Fibroblast of the aortic adventitia (primary cell): ENCODE measurements at regions not wholly inside any gene's neighbourhood (a gene's known extent, or its start where the extent isn't known, plus 50 kb on each side); places are given as distances from the start of the nearest gene placed in this dataset.
A peak's percentile ranks its signal among the peaks of the same experiment; 100 is the strongest.
"Not testable (repeated sequence)": the region's sequence is repeated elsewhere in the genome, so short reads cannot be mapped to it uniquely, and the experiment has no call there.

ENCODE experiments used
- DNase-seq: peaks from one replicate; pipeline ENCODE4 v3.0.0-alpha.2; 2010; ENCODE audit warnings: low read depth
- H3K4me3 ChIP-seq: 2 replicates; pipeline ENCODE4 v1.5.1; 2011; ENCODE audit warnings: low read depth, mild to moderate bottlenecking, control low read depth, low read length, moderate library complexity
- TF ChIP-seq, protein P1 (sequence below): IDR thresholded peaks from 2 replicates; pipeline ENCODE4 v1.5.1; 2011; ENCODE audit warnings: mild to moderate bottlenecking, low read length, control low read depth, inconsistent platforms; ENCODE audit not compliant: insufficient read depth

DNA sequence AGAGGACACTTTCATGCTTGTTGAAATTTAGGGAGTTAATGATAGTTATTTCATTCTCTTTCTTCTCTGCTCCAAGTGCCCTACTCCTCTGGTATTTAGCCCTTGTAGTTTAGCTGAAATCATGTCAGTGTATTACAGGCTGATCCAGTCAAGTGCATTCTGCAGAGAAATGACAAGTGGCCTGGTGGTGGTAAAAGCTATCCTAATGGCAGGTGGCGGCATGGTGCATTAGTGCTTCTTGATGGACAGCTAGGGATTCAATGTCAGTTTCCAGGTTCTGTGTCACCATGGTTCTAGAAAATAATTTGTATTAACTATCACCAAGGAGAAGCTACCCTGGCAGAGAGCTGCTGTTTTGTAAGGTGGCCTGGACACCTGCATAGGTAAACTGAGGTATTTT is 90.0 kb upstream of the BNIP2 start:
- H3K4me3 ChIP-seq = no peak overlapping the region
- TF ChIP-seq, protein P1, sequence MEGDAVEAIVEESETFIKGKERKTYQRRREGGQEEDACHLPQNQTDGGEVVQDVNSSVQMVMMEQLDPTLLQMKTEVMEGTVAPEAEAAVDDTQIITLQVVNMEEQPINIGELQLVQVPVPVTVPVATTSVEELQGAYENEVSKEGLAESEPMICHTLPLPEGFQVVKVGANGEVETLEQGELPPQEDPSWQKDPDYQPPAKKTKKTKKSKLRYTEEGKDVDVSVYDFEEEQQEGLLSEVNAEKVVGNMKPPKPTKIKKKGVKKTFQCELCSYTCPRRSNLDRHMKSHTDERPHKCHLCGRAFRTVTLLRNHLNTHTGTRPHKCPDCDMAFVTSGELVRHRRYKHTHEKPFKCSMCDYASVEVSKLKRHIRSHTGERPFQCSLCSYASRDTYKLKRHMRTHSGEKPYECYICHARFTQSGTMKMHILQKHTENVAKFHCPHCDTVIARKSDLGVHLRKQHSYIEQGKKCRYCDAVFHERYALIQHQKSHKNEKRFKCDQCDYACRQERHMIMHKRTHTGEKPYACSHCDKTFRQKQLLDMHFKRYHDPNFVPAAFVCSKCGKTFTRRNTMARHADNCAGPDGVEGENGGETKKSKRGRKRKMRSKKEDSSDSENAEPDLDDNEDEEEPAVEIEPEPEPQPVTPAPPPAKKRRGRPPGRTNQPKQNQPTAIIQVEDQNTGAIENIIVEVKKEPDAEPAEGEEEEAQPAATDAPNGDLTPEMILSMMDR = no peak
- no peak for DNase-seq

DNA sequence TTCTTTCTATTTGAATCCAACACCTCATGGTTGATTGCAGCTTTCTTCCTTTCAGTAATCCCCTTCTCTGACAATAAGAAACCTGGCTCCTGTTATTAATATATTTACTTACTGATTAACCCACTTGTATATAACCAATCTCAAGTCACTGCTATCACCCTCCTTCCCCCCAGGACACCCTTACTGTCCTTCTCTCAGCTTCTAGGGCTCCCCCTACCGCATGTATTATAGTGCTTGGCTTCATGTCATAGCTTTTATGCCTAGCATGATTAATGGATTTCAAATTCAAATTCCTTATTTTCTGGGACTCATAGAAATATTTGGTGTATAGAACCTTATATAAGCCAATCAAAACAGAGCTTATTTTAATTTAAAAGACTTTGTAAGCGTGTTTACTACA is 75.7 kb upstream of the BNIP2 start:
- TF ChIP-seq, protein P1 = peak; percentile 7
- H3K4me3 ChIP-seq = no peak overlapping the region
- no peak for DNase-seq

DNA sequence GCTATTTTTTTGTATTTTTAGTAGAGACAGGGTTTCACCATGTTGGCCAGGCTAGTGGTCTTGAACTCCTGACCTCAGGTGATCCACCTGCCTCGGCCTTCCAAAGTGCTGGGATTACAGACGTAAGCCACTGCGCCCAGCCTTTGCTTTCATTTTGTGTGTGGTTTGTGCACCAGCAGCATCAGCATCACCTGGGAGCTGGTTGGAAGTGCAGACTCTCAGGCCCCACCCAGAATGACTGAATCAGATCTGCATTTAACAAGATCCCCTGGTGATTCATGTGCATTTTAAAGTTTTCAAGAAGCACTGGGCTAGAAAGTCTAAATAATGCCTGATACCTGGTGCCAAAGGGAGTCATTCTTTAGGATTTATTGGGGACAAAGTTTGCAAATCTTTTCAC is 73.4 kb upstream of the BNIP2 start:
- no peak overlapping the region for H3K4me3 ChIP-seq
- no peak for DNase-seq
- TF ChIP-seq, protein P1 = no peak

DNA sequence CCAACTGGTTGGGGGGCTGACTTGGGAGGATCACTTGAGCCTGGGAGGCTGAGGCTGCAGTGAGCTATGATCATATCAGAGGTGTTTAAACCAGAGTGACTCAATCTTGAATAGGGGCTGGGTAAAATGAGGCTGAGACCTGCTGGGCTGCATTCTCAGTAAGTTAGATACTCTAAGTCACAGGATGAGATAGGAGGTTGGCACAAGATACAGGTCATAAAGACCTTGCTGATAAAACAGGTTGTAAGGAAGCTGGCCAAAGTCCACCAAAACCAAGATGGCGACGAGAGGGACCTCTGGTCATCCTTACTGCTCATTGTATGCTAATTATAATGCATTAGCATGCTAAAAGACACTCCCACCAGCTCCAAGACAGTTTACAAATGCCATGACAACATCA is 71.1 kb upstream of the BNIP2 start:
- not testable (repeated sequence) for H3K4me3 ChIP-seq, DNase-seq

DNA sequence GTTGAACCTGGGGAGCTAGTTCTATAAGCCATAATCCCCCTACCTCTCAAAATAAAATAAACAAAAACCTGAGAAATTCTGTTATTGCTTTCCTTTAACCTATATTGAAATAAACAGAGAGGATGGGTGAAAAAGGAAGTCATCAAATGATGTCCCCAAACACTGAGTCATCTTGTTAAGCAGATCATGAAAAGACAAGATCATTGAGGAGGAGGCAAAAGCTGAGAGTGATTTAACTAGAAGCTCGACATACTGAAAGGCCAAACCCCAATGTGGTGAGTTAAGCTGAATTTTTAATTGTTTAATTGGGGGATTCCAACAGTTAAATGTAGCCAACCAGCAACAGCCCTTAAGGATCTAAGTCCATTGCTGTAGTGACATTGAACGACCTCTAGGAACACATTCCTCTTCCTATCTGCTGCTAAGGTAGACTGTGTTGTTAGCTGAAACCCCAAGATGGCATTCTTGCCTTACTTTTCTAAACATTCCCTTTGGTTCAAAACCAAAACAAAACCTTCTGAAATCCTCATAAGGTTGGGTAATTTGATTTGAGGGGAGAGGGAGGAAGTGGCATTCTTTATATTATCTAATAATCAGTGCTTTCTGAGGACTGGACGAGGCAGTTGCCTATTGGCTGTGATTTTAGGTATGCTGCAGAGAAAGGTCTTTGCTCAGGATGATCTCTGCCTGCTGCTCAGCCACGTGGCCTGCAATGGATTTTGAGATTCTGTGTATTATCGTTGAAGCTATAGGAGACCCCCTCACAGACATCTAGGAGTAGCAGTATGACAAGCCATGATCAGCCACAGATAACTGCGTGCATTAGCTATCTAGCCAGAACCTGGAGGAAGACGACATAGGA is 62.7 kb upstream of the BNIP2 start:
- peak; percentile 14 for DNase-seq
- no peak overlapping the region for H3K4me3 ChIP-seq
- TF ChIP-seq, protein P1 = peak; percentile 30

DNA sequence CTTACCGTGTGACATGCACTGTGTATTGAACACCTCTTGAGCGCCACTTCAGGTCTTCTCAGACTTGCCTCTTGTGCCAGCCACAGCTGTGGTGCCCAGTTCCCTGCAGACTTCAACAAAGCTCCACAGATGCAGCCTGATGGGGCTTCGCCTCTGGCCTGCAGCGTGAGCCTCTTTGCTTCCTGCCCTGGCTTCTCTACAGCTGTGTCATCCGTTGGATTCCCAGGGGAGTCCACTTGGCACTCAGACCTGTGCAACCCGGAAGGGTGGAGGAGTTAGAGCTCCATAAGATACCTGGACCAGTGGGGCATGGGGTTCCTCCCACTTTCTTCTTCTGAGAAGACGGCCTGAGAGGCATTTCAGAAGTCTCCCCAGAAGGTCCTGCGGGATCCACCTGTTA is 57.7 kb upstream of the BNIP2 start:
- TF ChIP-seq, protein P1 = no peak
- no peak overlapping the region for H3K4me3 ChIP-seq
- no peak for DNase-seq

DNA sequence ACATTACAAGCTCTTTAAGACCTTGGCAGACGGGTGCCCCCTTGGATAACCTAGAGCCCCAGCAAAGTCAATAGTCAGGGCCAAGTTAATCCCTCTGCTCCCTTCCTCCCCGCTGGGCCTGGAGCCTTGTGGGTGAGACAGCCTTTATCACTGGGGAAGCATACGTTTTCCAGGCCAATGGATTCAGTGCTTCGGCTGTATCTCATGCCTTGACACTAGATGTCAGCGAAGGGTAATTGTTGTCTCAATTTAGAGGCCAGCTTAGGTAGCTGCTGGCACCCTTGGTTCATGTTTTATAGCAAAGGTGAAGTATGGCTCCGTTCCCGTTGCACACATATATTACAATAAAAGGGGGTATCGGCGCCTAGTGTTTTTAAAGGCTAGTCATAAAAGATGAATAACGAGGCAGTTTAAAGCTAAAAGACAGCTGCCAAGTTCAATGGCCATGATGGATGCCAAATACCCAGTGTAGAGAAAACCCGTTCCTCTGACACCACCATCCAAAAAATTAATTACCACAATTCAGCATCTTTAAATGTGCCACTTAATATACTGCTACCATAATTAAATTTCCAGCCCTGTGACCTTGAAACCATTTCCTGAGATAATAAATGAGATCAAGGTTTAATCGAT is 52.3 kb upstream of the BNIP2 start:
- TF ChIP-seq, protein P1 = no peak
- H3K4me3 ChIP-seq = no peak overlapping the region
- peak; percentile 15 for DNase-seq
